ENCODE measurements at regions not wholly inside any gene's neighbourhood (a gene's known extent, or its start where the extent isn't known, plus 50 kb on each side); places are given as distances from the start of the nearest gene placed in this dataset.
"Not testable (repeated sequence)": the region's sequence is repeated elsewhere in the genome, so short reads cannot be mapped to it uniquely, and the experiment has no call there.

GRCh38 chr6:86487660-86488221 lies 449.6 kb upstream of the HTR1E start:
- Histone ChIP-seq H3K27me3 (ENCODE audit: control insufficient read depth, insufficient read depth, low read length) (no peaks in the 10 kb centered on the region), H3K9ac (ENCODE audit: low read length) (no peak overlapping the region), H3K4me1 (ENCODE audit: control insufficient read depth, insufficient read depth, low read length) (no peaks in the 10 kb centered on the region), H3K4me3 (ENCODE audit: low read depth, low read length) (no peak overlapping the region), H3K27ac (ENCODE audit: low read depth, low read length) (no peak overlapping the region), H3K36me3 (ENCODE audit: control insufficient read depth, insufficient read depth, low read length) (no peaks in the 10 kb centered on the region), H3K9me3 (ENCODE audit: control insufficient read depth, insufficient read depth, low read depth, low read length) (peaks cover 32% of the 10 kb centered on the region)

DNA sequence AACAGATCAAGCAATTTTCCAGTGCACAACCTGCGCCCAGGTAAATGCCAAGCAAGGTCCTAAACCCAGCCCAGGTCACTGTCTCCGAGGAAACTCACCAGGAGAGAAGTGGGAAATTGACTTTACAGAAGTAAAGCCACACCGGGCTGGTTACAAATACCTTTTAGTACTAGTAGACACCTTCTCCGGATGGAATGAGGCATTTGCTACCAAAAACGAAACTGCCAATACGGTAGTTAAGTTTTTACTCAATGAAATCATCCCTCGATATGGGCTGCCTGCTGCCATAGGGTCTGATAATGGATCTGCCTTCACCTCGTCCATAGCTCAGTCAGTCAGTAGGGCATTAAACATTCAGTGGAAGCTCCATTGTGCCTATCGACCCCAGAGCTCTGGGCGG lies 459.0 kb upstream of the HTR1E start:
- H3K4me1 ChIP-seq (ENCODE audit: control insufficient read depth, insufficient read depth, low read length); H3K36me3 ChIP-seq (ENCODE audit: control insufficient read depth, insufficient read depth, low read length); H3K27me3 ChIP-seq (ENCODE audit: control insufficient read depth, insufficient read depth, low read length); H3K4me3 ChIP-seq (ENCODE audit: low read depth, low read length); H3K9me3 ChIP-seq (ENCODE audit: control insufficient read depth, insufficient read depth, low read depth, low read length); H3K9ac ChIP-seq (ENCODE audit: low read length); H3K27ac ChIP-seq (ENCODE audit: low read depth, low read length): not testable (repeated sequence)

GRCh38 chr6:86477500-86478148 lies 459.7 kb upstream of the HTR1E start:
- Histone ChIP-seq H3K27me3 (ENCODE audit: control insufficient read depth, insufficient read depth, low read length) (no peaks in the 10 kb centered on the region), H3K27ac (ENCODE audit: low read depth, low read length) (no peak overlapping the region), H3K9me3 (ENCODE audit: control insufficient read depth, insufficient read depth, low read depth, low read length) (no peaks in the 10 kb centered on the region), H3K36me3 (ENCODE audit: control insufficient read depth, insufficient read depth, low read length) (no peaks in the 10 kb centered on the region), H3K4me1 (ENCODE audit: control insufficient read depth, insufficient read depth, low read length) (no peaks in the 10 kb centered on the region), H3K4me3 (ENCODE audit: low read depth, low read length) (no peak overlapping the region), H3K9ac (ENCODE audit: low read length) (no peak overlapping the region)

DNA sequence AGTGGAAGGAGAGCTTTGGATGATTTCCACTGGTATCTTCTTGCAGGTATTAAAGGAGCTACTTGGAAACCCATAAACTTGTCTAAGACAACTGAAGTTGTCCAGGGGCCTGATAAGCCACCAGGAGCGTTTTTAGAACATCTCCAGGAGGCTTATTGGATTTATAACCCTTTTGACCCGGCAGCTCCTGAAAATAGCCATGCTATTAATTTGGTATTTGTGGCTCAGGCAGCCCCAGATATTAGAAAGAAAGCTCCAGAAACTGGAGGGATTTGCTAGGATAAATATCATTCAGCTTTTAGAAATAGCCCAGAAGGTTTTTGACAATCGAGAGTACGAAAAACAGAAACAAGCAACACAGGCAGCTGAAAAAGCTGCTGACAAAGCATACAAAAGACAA lies 461.0 kb upstream of the HTR1E start:
- H3K36me3 ChIP-seq (ENCODE audit: control insufficient read depth, insufficient read depth, low read length), result no peaks in the 10 kb centered on the region
- H3K9ac ChIP-seq (ENCODE audit: low read length), result no peak overlapping the region
- no peak overlapping the region for H3K27ac ChIP-seq (ENCODE audit: low read depth, low read length)
- H3K9me3 ChIP-seq (ENCODE audit: control insufficient read depth, insufficient read depth, low read depth, low read length), result no peaks in the 10 kb centered on the region
- H3K27me3 ChIP-seq (ENCODE audit: control insufficient read depth, insufficient read depth, low read length), result no peaks in the 10 kb centered on the region
- H3K4me1 ChIP-seq (ENCODE audit: control insufficient read depth, insufficient read depth, low read length), result no peaks in the 10 kb centered on the region
- no peak overlapping the region for H3K4me3 ChIP-seq (ENCODE audit: low read depth, low read length)

GRCh38 chr6:86474081-86474480 lies 463.2 kb upstream of the HTR1E start:
- no peaks in the 10 kb centered on the region for H3K9me3 ChIP-seq (ENCODE audit: control insufficient read depth, insufficient read depth, low read depth, low read length)
- no peak overlapping the region for H3K9ac ChIP-seq (ENCODE audit: low read length)
- no peaks in the 10 kb centered on the region for H3K36me3 ChIP-seq (ENCODE audit: control insufficient read depth, insufficient read depth, low read length)
- no peaks in the 10 kb centered on the region for H3K27me3 ChIP-seq (ENCODE audit: control insufficient read depth, insufficient read depth, low read length)
- no peaks in the 10 kb centered on the region for H3K4me1 ChIP-seq (ENCODE audit: control insufficient read depth, insufficient read depth, low read length)
- no peak overlapping the region for H3K27ac ChIP-seq (ENCODE audit: low read depth, low read length)
- no peak overlapping the region for H3K4me3 ChIP-seq (ENCODE audit: low read depth, low read length)

- H3K4me3 ChIP-seq (ENCODE audit: low read depth, low read length), result no peak overlapping the region
Observed at GRCh38 chr6:86471791-86472190, 465.5 kb upstream of the HTR1E start.

GRCh38 chr6:86459978-86460377 lies 477.4 kb upstream of the HTR1E start:
- H3K36me3 ChIP-seq (ENCODE audit: control insufficient read depth, insufficient read depth, low read length), result no peaks in the 10 kb centered on the region
- H3K4me1 ChIP-seq (ENCODE audit: control insufficient read depth, insufficient read depth, low read length), result no peaks in the 10 kb centered on the region
- H3K4me3 ChIP-seq (ENCODE audit: low read depth, low read length), result no peak overlapping the region
- H3K27ac ChIP-seq (ENCODE audit: low read depth, low read length), result no peak overlapping the region
- peaks cover 27% of the 10 kb centered on the region for H3K9me3 ChIP-seq (ENCODE audit: control insufficient read depth, insufficient read depth, low read depth, low read length)
- H3K9ac ChIP-seq (ENCODE audit: low read length), result no peak overlapping the region
- no peaks in the 10 kb centered on the region for H3K27me3 ChIP-seq (ENCODE audit: control insufficient read depth, insufficient read depth, low read length)

More at GRCh38 chr6:86471791-86472190, 465.5 kb upstream of the HTR1E start:
- peaks cover 8% of the 10 kb centered on the region for H3K9me3 ChIP-seq (ENCODE audit: control insufficient read depth, insufficient read depth, low read depth, low read length)
- no peaks in the 10 kb centered on the region for H3K4me1 ChIP-seq (ENCODE audit: control insufficient read depth, insufficient read depth, low read length)
- H3K27me3 ChIP-seq (ENCODE audit: control insufficient read depth, insufficient read depth, low read length), result no peaks in the 10 kb centered on the region
- no peak overlapping the region for H3K9ac ChIP-seq (ENCODE audit: low read length)
- no peaks in the 10 kb centered on the region for H3K36me3 ChIP-seq (ENCODE audit: control insufficient read depth, insufficient read depth, low read length)
- no peak overlapping the region for H3K27ac ChIP-seq (ENCODE audit: low read depth, low read length)

DNA sequence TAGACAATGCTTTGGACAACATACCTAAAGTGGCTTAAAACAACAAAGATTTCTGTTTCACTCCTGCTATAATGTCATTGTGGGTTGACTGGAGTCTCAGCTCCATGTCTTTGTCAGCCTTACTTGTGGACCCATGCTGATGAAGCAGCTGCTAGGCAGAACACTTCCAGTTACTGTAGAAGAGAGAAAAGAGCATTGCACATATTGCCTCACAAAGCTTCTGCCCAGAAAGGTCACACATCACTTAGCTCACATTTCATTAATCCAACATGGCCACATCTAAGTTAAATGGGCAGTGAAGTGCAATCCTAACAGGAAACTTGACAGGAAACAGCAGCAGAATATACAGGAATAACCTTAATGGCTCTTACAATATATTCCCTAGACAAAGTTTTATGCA lies 480.5 kb upstream of the HTR1E start:
- Histone ChIP-seq H3K36me3 (ENCODE audit: control insufficient read depth, insufficient read depth, low read length) (no peaks in the 10 kb centered on the region), H3K27me3 (ENCODE audit: control insufficient read depth, insufficient read depth, low read length) (no peaks in the 10 kb centered on the region), H3K4me1 (ENCODE audit: control insufficient read depth, insufficient read depth, low read length) (no peaks in the 10 kb centered on the region), H3K4me3 (ENCODE audit: low read depth, low read length) (no peak overlapping the region), H3K9me3 (ENCODE audit: control insufficient read depth, insufficient read depth, low read depth, low read length) (peaks cover 41% of the 10 kb centered on the region), H3K27ac (ENCODE audit: low read depth, low read length) (no peak overlapping the region), H3K9ac (ENCODE audit: low read length) (no peak overlapping the region)

GRCh38 chr6:86453232-86453631 lies 484.1 kb upstream of the HTR1E start:
- H3K4me3 ChIP-seq (ENCODE audit: low read depth, low read length), result no peak overlapping the region
- H3K4me1 ChIP-seq (ENCODE audit: control insufficient read depth, insufficient read depth, low read length), result no peaks in the 10 kb centered on the region
- no peaks in the 10 kb centered on the region for H3K27me3 ChIP-seq (ENCODE audit: control insufficient read depth, insufficient read depth, low read length)
- peaks cover 36% of the 10 kb centered on the region for H3K9me3 ChIP-seq (ENCODE audit: control insufficient read depth, insufficient read depth, low read depth, low read length)
- no peak overlapping the region for H3K27ac ChIP-seq (ENCODE audit: low read depth, low read length)
- H3K9ac ChIP-seq (ENCODE audit: low read length), result no peak overlapping the region
- no peaks in the 10 kb centered on the region for H3K36me3 ChIP-seq (ENCODE audit: control insufficient read depth, insufficient read depth, low read length)

- H3K9me3 ChIP-seq (ENCODE audit: control insufficient read depth, insufficient read depth, low read depth, low read length), result peaks cover 28% of the 10 kb centered on the region
- no peaks in the 10 kb centered on the region for H3K27me3 ChIP-seq (ENCODE audit: control insufficient read depth, insufficient read depth, low read length)
- no peak overlapping the region for H3K4me3 ChIP-seq (ENCODE audit: low read depth, low read length)
- H3K4me1 ChIP-seq (ENCODE audit: control insufficient read depth, insufficient read depth, low read length), result no peaks in the 10 kb centered on the region
- no peaks in the 10 kb centered on the region for H3K36me3 ChIP-seq (ENCODE audit: control insufficient read depth, insufficient read depth, low read length)
- no peak overlapping the region for H3K9ac ChIP-seq (ENCODE audit: low read length)
- no peak overlapping the region for H3K27ac ChIP-seq (ENCODE audit: low read depth, low read length)
Observed at GRCh38 chr6:86448398-86448797, 488.9 kb upstream of the HTR1E start.

- Histone ChIP-seq H3K9me3 (ENCODE audit: control insufficient read depth, insufficient read depth, low read depth, low read length) (0 out of 2 replicates have a peak, but pooled peaks cover 3% of the 10 kb centered on the region), H3K4me3 (ENCODE audit: low read depth, low read length) (no peak overlapping the region), H3K9ac (ENCODE audit: low read length) (no peak overlapping the region), H3K4me1 (ENCODE audit: control insufficient read depth, insufficient read depth, low read length) (no peaks in the 10 kb centered on the region), H3K36me3 (ENCODE audit: control insufficient read depth, insufficient read depth, low read length) (no peaks in the 10 kb centered on the region), H3K27me3 (ENCODE audit: control insufficient read depth, insufficient read depth, low read length) (no peaks in the 10 kb centered on the region), H3K27ac (ENCODE audit: low read depth, low read length) (no peak overlapping the region)
Observed at GRCh38 chr6:86440608-86441007, 496.7 kb upstream of the HTR1E start.

All from HUES6 (cell line).